Islet precursor cell (in vitro differentiated cells): ENCODE measurements at regions not wholly inside any gene's neighbourhood (a gene's known extent, or its start where the extent isn't known, plus 50 kb on each side); places are given as distances from the start of the nearest gene placed in this dataset.
A peak's percentile ranks its signal among the peaks of the same experiment; 100 is the strongest.

Experiments
- DNase-seq: peaks from one replicate; pipeline ENCODE4 v3.0.0-alpha.2; 2018

- no peak for DNase-seq
Measured at GRCh38 chr4:178311997-178312396, 869.8 kb upstream of the AGA start.

- no peak for DNase-seq
Measured at GRCh38 chr4:178314287-178314686, 872.0 kb upstream of the AGA start.

- no peak for DNase-seq
Measured at GRCh38 chr4:178316211-178316610, 874.0 kb upstream of the AGA start.

DNA sequence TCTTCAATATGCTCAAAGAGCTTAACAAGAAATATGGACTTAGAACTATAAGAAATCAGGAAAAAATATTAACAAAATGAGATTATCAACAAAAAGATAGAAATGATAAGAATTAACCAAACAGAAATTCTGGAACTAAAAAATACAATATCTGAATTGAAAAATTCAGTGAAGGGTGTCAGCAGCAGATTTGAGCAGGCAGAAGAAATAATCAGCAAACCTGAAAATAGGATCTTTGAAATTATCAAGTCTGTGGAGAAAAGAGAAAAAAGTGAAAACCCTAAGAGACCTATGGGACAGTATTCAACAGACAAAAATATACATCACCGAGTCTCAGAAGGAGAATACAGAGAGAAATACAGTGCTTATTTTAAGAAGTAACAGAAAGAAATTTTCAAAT, 877.8 kb upstream of the AGA start:
- no peak for DNase-seq

DNA sequence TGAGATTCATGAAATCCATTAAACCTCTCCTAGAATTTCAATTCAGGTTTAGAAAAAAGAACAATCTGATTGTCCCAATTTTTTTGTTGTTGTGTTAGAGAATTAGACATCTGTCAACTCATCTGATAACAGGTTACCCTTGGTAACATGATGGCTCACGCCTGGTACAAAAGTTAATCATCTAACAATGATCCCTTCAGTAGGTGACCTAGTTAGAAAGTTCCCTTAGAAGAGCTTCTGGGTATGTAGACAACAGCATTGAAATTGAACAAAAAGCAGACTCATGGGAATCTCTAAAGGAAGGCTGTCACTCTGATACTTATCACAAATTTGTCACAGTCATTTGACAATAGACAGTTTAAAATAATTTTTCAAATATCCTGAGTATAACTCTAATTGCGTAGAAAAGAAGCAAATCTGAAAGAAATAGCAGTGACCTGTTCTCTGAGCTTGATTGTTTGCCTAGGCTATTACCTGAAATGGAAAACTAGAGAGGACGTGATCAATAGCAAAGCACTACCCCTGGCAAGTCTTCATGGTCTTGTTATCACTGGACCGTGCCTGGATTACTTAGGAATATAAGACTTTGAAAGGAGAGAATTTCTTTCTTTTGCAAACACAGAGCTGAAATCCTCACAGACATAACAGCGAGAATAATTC, 880.4 kb upstream of the AGA start:
- no peak for DNase-seq

- no peak for DNase-seq
Measured at GRCh38 chr4:178329226-178329872, 887.1 kb upstream of the AGA start.

DNA sequence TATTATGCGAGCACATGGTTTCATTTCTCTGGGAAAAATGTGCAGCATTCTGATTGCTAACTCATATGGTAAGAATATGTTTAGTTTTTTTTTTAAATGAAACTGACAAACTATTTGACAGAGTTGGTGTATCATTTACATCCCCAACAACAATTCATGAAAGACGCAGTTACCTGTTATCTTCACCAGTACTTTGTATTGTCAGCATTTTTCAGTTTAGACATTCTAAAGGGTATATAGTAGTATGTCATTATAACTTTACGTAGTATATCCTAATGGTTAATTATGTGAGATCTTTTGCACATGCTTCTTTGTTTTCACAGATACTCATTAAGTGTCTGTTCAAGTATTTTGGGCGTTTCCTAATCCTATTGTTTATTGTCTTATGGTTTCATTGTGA, 891.1 kb upstream of the AGA start:
- no peak for DNase-seq

- DNase-seq = no peak
Measured at GRCh38 chr4:178339769-178340168, 897.5 kb upstream of the AGA start.

- DNase-seq = no peak
Measured at GRCh38 chr4:178340468-178340867, 898.2 kb upstream of the AGA start.

- no peak for DNase-seq
Measured at GRCh38 chr4:178344096-178344495, 901.9 kb upstream of the AGA start.

GRCh38 chr4:178347111-178347510, 904.9 kb upstream of the AGA start:
- no peak for DNase-seq

GRCh38 chr4:178349601-178350000, 907.4 kb upstream of the AGA start:
- no peak for DNase-seq

GRCh38 chr4:178351185-178351584, 908.9 kb upstream of the AGA start:
- no peak for DNase-seq

DNA sequence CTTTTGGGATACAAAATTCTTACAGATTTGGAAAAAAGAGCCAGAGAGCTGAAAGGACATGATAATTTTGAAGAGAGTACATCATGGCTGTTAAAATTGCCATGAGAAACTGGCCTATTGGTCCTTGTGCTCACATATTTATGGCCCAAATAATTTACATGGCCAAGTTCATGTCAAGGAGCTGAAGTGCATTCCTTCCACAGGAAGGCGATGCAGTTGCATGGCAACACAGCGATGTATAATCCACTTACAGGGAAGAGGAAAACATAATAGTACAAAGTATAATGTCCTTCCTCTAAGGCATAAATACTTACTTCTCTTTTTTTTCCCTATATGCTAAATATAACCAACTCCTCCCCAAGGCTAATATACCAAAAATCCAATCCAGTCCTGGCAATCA, 914.5 kb upstream of the AGA start:
- no peak for DNase-seq

- DNase-seq = no peak
Measured at GRCh38 chr4:178385481-178385880, 943.2 kb upstream of the AGA start.

DNA sequence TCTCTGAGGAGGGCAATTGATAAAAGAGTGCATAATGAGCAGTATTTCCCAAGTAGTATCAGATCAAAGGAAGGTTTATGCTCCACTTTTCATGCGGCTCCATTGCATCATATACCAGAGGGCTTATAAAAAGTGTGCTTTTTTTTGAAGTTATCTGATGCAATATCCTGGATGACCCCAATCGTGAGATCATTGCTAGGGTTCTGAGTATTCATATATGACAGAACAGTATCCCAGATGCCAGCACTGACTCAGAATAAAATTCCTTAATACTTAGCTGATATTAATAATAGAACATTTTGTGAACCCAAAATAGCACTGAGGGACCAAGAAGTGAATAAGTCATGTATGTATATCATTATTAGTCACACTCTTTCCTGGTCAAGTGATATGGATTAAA, 945.5 kb upstream of the AGA start:
- no peak for DNase-seq

- DNase-seq = peak; percentile 67
Measured at GRCh38 chr4:178395798-178396197, 953.6 kb upstream of the AGA start.

DNA sequence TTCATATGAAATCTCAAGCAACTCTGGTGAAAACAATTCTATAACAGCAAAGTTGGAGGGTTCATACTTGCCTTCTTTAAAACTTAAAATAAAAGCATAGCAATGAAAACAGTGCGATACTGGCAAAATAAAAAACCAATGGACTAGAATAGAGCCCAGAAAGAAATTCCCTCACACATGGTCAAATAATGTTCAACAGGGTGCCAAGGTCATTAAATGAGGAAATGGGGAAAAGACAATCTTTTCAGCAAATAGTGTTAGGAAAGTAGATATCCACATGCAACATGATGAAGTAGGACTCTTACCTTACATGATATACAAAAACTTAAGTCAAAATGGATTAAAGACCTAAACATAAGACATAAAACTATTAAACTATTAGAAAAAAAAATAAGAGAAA, 970.2 kb upstream of the AGA start:
- no peak for DNase-seq

DNA sequence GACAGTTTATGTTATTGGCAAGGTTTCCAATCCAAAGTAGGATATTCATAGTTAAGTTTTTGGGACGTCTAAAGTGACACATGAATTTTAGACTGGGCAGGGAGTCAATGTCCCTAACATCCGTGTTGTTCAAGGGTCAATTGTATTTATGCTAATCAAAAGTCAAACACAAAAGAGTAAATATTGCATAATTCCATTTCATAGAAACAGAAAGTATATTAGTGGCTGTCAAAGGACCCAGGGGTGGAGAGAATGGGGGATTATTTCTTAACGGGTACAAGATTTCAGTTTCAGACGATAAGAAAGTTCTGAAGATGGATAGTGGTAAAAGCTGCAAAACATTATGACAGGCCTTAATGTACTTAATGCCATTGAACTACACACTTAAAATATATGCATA, 971.8 kb upstream of the AGA start:
- no peak for DNase-seq

GRCh38 chr4:178414881-178415446, 972.7 kb upstream of the AGA start:
- no peak for DNase-seq

DNA sequence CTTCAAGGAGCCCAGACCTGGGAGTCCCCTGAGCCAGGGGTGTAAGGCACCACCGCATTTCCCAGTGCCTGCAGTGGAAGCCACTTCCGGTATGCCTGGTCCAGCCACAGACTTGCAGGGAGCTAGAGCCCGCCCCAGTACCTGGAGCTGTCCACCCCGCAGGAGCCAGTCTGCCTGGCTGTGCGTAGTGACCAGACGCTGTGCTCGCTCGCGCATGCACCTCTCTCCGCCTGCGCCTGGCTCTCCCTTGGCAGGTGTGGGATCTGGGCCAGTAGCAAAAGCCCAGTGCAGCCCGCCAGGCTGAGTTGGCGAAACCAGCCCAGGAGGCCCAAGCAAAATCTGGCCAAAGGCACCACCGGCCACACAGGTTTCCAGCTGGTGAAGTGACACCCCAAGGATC, 973.7 kb upstream of the AGA start:
- DNase-seq = peak; percentile 50

DNA sequence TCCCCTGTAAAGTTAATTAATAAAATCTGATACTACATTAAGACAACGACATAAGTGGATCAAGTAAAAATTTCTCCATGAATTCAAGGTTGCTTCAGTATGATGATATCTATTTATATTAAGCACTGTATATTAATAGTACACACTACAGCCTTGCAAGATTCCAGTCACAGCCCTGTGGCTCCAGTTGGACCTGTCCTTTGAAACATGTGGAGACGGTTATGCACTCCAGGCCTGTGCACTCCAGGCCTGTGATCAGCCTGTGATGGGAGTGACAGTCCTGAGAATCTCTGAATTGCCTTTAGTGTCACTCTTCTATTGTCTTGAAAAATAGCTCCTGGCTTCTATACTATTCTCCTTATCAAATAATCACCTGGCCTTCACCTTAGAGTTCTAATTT, 981.1 kb upstream of the AGA start:
- DNase-seq = no peak

DNA sequence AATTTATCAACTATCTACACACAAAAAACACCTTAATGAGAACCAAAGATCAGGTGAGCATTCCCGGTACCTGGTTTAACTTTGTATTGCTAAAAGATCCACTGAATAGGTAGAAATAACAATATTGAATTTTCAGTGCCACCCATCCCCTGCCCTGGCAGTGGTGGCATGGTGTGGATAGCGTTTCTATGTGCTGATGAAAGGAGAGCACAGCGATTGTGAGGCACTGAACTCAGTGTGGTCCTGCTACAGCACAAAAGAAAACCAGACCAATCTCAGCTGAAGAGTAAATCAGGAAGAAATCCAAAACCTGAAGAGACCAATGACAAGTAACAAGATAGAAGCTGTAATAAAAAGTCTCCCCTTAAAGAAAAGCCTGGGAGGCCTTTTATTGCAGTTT, 984.6 kb upstream of the AGA start:
- no peak for DNase-seq

GRCh38 chr4:178427663-178428062, 985.4 kb upstream of the AGA start:
- no peak for DNase-seq
